DND-41 (cell line): ENCODE measurements at regions not wholly inside any gene's neighbourhood (a gene's known extent, or its start where the extent isn't known, plus 50 kb on each side); places are given as distances from the start of the nearest gene placed in this dataset.

Source experiments
- ATAC-seq: fragments of 200-7000 bp; cut with Tn5 transposase; 3 replicates; pipeline ENCODE4 v1.9.1; 2021; ENCODE audit warnings: low read depth; ENCODE audit not compliant: insufficient read depth
- DNase-seq: peaks from one replicate; pipeline ENCODE4 v3.0.0-alpha.2; 2020
- H2AFZ ChIP-seq: 2 replicates; pipeline ENCODE4 v1.6.0; 2012; ENCODE audit warnings: low read depth, low read length
- H3K27ac ChIP-seq: 2 replicates; pipeline ENCODE4 v1.5.1; 2012; ENCODE audit warnings: low read length, inconsistent platforms
- H3K27me3 ChIP-seq: fragments of 200-600 bp; sonication (generic); 2 replicates; pipeline ENCODE4 v1.6.0; 2012; ENCODE audit warnings: low read length, mild to moderate bottlenecking, inconsistent platforms; ENCODE audit not compliant: insufficient read depth, poor library complexity
- H3K36me3 ChIP-seq: 2 replicates; pipeline ENCODE4 v1.5.1; 2012; ENCODE audit warnings: low read length, inconsistent platforms; ENCODE audit not compliant: insufficient read depth
- H3K4me1 ChIP-seq: 2 replicates; pipeline ENCODE4 v1.5.1; 2012; ENCODE audit warnings: mild to moderate bottlenecking, low read length; ENCODE audit not compliant: insufficient read depth
- H3K4me2 ChIP-seq: 2 replicates; pipeline ENCODE4 v1.6.0; 2012; ENCODE audit warnings: mild to moderate bottlenecking, moderate library complexity, low read length, inconsistent platforms; ENCODE audit not compliant: insufficient read depth
- H3K4me3 ChIP-seq, 2 experiments: fragments of 200-600 bp in 1 of 2; shearing (Covaris generic) in 1 of 2; 2 replicates each; pipeline ENCODE4 v1.5.1; 2012 to 2016; ENCODE audit warnings: inconsistent platforms in 2 of 2, low read length in 2 of 2, mild to moderate bottlenecking in 2 of 2, low read depth in 1 of 2, moderate library complexity in 1 of 2
- H3K79me2 ChIP-seq: 2 replicates; pipeline ENCODE4 v1.6.0; 2012; ENCODE audit warnings: low read length, inconsistent platforms; ENCODE audit not compliant: insufficient read depth
- H3K9ac ChIP-seq: 2 replicates; pipeline ENCODE4 v1.6.0; 2012; ENCODE audit warnings: low read depth, mild to moderate bottlenecking, inconsistent platforms, low read length, moderate library complexity
- H3K9me3 ChIP-seq: 2 replicates; pipeline ENCODE4 v1.5.1; 2012; ENCODE audit warnings: low read length, moderate library complexity, mild to moderate bottlenecking, inconsistent platforms; ENCODE audit not compliant: insufficient read depth, severe bottlenecking
- H4K20me1 ChIP-seq: 2 replicates; pipeline ENCODE4 v1.6.0; 2012; ENCODE audit warnings: low read length; ENCODE audit not compliant: insufficient read depth
- CTCF ChIP-seq: IDR thresholded peaks from 2 replicates; pipeline ENCODE4 v1.5.1; 2012; ENCODE audit warnings: borderline replicate concordance, low read length, moderate library complexity, mild to moderate bottlenecking; ENCODE audit not compliant: poor library complexity, severe bottlenecking; ENCODE audit errors: extremely low read depth
- EZH2 ChIP-seq: IDR thresholded peaks from 3 replicates; pipeline ENCODE4 v1.6.1; 2012; ENCODE audit warnings: borderline replicate concordance, low read depth, mild to moderate bottlenecking, moderate library complexity, low read length, inconsistent platforms; ENCODE audit not compliant: severe bottlenecking

GRCh38 chr13:42484386-42484785, 89.6 kb upstream of the TNFSF11 start:
- Histone ChIP-seq H3K4me1 (no peaks in the 10 kb centered on the region), H3K9me3 (no peaks in the 10 kb centered on the region), H4K20me1 (no peaks in the 10 kb centered on the region), H2AFZ (no peak overlapping the region), H3K36me3 (no peaks in the 10 kb centered on the region), H3K27ac (no peak overlapping the region), H3K9ac (no peak overlapping the region), H3K79me2 (no peaks in the 10 kb centered on the region), H3K4me2 (no peak overlapping the region), H3K27me3 (no peaks in the 10 kb centered on the region), H3K4me3 (no peak overlapping the region)
- TF ChIP-seq CTCF (no peak), EZH2 (no peak)
- ATAC-seq (no peak), DNase-seq (no peak)

- DNase-seq (no peak), ATAC-seq (no peak)
- H3K4me2 ChIP-seq: no peak overlapping the region
- no peaks in the 10 kb centered on the region for H3K4me1 ChIP-seq
- H2AFZ ChIP-seq: no peak overlapping the region
- no peak overlapping the region for H3K4me3 ChIP-seq
- H3K9ac ChIP-seq: no peak overlapping the region
- no peaks in the 10 kb centered on the region for H3K27me3 ChIP-seq
- H3K27ac ChIP-seq: no peak overlapping the region
- H3K79me2 ChIP-seq: no peaks in the 10 kb centered on the region
- no peaks in the 10 kb centered on the region for H4K20me1 ChIP-seq
- no peaks in the 10 kb centered on the region for H3K9me3 ChIP-seq
- no peaks in the 10 kb centered on the region for H3K36me3 ChIP-seq
- TF ChIP-seq CTCF (no peak), EZH2 (no peak)
Observed at GRCh38 chr13:42485272-42485671, 88.7 kb upstream of the TNFSF11 start.

GRCh38 chr13:42486711-42487198, 87.2 kb upstream of the TNFSF11 start:
- DNase-seq: no peak
- no peaks in the 10 kb centered on the region for H4K20me1 ChIP-seq
- no peak overlapping the region for H2AFZ ChIP-seq
- H3K27me3 ChIP-seq: no peaks in the 10 kb centered on the region
- no peak overlapping the region for H3K27ac ChIP-seq
- ATAC-seq: no peak
- H3K9me3 ChIP-seq: no peaks in the 10 kb centered on the region
- no peak overlapping the region for H3K4me3 ChIP-seq
- H3K79me2 ChIP-seq: no peaks in the 10 kb centered on the region
- H3K36me3 ChIP-seq: no peaks in the 10 kb centered on the region
- no peak for TF ChIP-seq EZH2
- no peak for TF ChIP-seq CTCF
- no peak overlapping the region for H3K9ac ChIP-seq
- H3K4me2 ChIP-seq: no peak overlapping the region
- H3K4me1 ChIP-seq: no peaks in the 10 kb centered on the region

- Histone ChIP-seq H4K20me1 (no peaks in the 10 kb centered on the region), H3K27ac (no peak overlapping the region), H3K79me2 (no peaks in the 10 kb centered on the region), H3K27me3 (no peaks in the 10 kb centered on the region), H3K4me3 (no peak overlapping the region), H3K36me3 (no peaks in the 10 kb centered on the region), H2AFZ (no peak overlapping the region), H3K4me2 (no peak overlapping the region), H3K9ac (no peak overlapping the region), H3K4me1 (no peaks in the 10 kb centered on the region), H3K9me3 (no peaks in the 10 kb centered on the region)
- ATAC-seq (no peak), DNase-seq (no peak)
- TF ChIP-seq CTCF: no peak
- TF ChIP-seq EZH2: no peak
Observed at GRCh38 chr13:42487221-42487620, 86.7 kb upstream of the TNFSF11 start.
